Glutamatergic neuron (in vitro differentiated cells): ENCODE measurements at regions not wholly inside any gene's neighbourhood (a gene's known extent, or its start where the extent isn't known, plus 50 kb on each side); places are given as distances from the start of the nearest gene placed in this dataset.

Experiments
- DNase-seq: peaks from one replicate; pipeline ENCODE4 v3.0.0; 2022
- H3K27ac Mint-ChIP-seq: one replicate; pipeline ENCODE4 v1.8.0; 2020; ENCODE audit warnings: mild to moderate bottlenecking, mixed read lengths, inconsistent platforms; ENCODE audit not compliant: unreplicated experiment
- H3K27me3 Mint-ChIP-seq: one replicate; pipeline ENCODE4 v1.8.0; 2020; ENCODE audit warnings: mild to moderate bottlenecking, moderate library complexity, mixed read lengths, inconsistent platforms; ENCODE audit not compliant: unreplicated experiment
- H3K36me3 Mint-ChIP-seq: one replicate; pipeline ENCODE4 v1.8.0; 2020; ENCODE audit warnings: mild to moderate bottlenecking, mixed read lengths, inconsistent platforms; ENCODE audit not compliant: unreplicated experiment
- H3K4me1 Mint-ChIP-seq: one replicate; pipeline ENCODE4 v1.8.0; 2020; ENCODE audit warnings: mild to moderate bottlenecking, low read depth, mixed read lengths, inconsistent platforms; ENCODE audit not compliant: unreplicated experiment
- H3K4me3 Mint-ChIP-seq: one replicate; pipeline ENCODE4 v1.8.0; 2020; ENCODE audit warnings: mild to moderate bottlenecking, mixed read lengths, inconsistent platforms; ENCODE audit not compliant: unreplicated experiment
- H3K9me3 Mint-ChIP-seq: one replicate; pipeline ENCODE4 v1.8.0; 2020; ENCODE audit warnings: mild to moderate bottlenecking, moderate library complexity, mixed read lengths, inconsistent platforms; ENCODE audit not compliant: unreplicated experiment
- TF ChIP-seq, protein P1 (sequence below): fragments of 200-600 bp; sonication (generic); IDR thresholded peaks from one replicate; pipeline ENCODE4 v1.5.0; 2021; ENCODE audit not compliant: partially characterized antibody, unreplicated experiment

DNA sequence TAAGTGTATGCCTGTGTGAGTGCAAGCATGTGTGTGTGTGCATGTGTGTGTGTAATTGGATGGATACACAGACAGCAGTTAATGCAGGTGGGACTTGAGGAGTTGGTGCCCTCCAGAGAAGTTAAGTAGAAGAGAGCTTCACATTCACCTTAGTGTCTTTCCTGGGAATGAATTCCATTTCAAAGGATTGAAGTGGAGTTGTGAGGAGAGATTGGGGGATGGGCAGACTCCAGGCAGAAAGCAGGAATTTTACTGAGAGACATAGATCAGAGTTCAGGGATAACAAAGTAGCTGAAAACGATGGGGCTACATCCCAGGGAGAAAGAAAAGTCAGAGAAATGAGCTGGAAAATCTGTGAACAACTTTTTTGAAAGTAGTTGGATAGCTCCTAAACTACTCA lies 464.4 kb downstream of the TCERG1L start:
- DNase-seq: no peak
- H3K36me3 Mint-ChIP-seq: no peaks in the 10 kb centered on the region
- H3K27me3 Mint-ChIP-seq: peaks cover 2% of the 10 kb centered on the region

DNA sequence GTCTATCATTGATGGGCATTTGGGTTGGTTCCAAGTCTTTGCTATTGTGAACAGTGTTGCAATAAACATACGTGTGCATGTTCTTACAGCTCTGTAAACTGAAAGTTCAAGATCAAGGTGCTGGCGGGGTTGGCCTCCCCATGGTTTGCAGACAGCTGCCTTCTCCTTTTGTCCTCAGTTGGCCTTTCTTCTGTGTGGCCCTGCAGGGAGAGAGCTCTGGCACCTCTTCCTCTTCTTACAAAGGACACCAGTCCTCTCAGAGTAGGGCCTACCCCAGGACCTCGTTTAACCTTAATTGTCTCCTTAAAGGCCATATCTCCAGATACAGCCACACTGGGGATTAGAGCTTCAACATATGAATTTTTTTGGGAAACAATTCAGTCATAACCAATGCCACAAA lies 462.7 kb downstream of the TCERG1L start:
- Mint-ChIP-seq H3K4me1 (peaks cover 3% of the 10 kb centered on the region), H3K36me3 (no peaks in the 10 kb centered on the region), H3K9me3 (peaks cover 1% of the 10 kb centered on the region), H3K27me3 (peaks cover 2% of the 10 kb centered on the region), H3K27ac (no peak overlapping the region), H3K4me3 (no peak overlapping the region)
- TF ChIP-seq, protein P1, sequence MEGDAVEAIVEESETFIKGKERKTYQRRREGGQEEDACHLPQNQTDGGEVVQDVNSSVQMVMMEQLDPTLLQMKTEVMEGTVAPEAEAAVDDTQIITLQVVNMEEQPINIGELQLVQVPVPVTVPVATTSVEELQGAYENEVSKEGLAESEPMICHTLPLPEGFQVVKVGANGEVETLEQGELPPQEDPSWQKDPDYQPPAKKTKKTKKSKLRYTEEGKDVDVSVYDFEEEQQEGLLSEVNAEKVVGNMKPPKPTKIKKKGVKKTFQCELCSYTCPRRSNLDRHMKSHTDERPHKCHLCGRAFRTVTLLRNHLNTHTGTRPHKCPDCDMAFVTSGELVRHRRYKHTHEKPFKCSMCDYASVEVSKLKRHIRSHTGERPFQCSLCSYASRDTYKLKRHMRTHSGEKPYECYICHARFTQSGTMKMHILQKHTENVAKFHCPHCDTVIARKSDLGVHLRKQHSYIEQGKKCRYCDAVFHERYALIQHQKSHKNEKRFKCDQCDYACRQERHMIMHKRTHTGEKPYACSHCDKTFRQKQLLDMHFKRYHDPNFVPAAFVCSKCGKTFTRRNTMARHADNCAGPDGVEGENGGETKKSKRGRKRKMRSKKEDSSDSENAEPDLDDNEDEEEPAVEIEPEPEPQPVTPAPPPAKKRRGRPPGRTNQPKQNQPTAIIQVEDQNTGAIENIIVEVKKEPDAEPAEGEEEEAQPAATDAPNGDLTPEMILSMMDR: no peak
- DNase-seq: no peak

More for the DNA sequence above, 464.4 kb downstream of the TCERG1L start:
- TF ChIP-seq, protein P1: no peak
- H3K27ac Mint-ChIP-seq: no peak overlapping the region
- peaks cover 1% of the 10 kb centered on the region for H3K9me3 Mint-ChIP-seq
- no peak overlapping the region for H3K4me3 Mint-ChIP-seq
- H3K4me1 Mint-ChIP-seq: peaks cover 3% of the 10 kb centered on the region

GRCh38 chr10:130854151-130854550 lies 457.4 kb downstream of the TCERG1L start:
- Mint-ChIP-seq H3K4me1 (no peaks in the 10 kb centered on the region), H3K4me3 (no peak overlapping the region), H3K27ac (no peak overlapping the region), H3K27me3 (no peaks in the 10 kb centered on the region), H3K9me3 (peaks cover 6% of the 10 kb centered on the region), H3K36me3 (peaks cover 10% of the 10 kb centered on the region)
- TF ChIP-seq, protein P1: no peak
- no peak for DNase-seq

DNA sequence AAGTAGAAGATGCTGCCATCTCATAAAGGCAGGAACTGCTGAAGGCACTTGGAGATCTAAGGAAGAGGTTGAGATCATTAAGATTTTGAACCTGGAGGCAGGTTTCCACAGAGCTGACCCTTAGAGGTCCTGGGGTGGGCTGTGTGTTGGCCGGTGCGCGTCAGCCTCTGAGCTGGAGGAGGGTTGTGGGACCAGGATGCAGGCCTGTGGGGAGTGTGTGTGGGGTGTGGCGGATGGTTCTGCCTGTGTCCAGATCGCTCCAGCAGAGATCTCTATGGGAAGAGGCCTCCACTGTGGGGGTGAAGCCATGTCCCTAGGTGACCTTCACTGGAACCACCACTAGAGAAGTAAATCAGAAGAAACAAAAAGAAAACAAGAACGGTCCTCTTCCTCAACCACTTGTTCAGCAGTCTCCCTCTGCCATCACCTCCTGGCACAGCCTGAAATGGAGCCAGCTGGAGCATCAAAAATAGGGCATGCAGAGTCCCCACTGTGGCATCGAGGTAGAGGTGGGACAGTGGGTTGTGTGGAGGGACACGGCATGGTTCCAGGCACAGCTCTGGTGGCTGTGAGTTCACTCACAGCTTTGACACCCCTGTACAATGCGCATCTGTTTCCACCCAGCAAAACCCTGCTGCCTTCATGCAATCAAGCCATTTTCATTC lies 453.8 kb downstream of the TCERG1L start:
- H3K27me3 Mint-ChIP-seq: peaks cover 1% of the 10 kb centered on the region
- H3K36me3 Mint-ChIP-seq: peaks cover 14% of the 10 kb centered on the region
- TF ChIP-seq, protein P1: no peak
- no peak overlapping the region for H3K4me3 Mint-ChIP-seq
- no peaks in the 10 kb centered on the region for H3K4me1 Mint-ChIP-seq
- H3K9me3 Mint-ChIP-seq: peaks cover 10% of the 10 kb centered on the region
- DNase-seq: no peak
- no peak overlapping the region for H3K27ac Mint-ChIP-seq

DNA sequence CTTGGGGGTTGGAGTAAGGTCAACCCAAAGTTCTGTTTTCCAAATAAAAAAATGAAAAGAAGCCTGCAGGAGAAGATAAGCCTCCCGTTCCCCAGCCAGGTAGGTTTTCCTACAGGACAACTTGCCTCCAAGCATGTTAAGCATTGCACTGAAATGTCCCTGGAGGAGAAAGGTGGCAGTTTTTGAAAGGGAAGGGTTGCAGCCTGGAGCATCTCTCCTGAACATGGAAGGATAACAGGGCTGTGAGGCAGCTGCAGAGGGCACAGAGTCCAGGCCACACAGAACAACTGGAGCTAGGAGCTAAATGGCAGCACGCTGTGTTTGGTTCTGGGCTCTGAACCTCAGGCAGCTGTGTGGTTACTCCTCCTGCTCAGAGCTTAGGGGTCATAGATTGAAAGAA lies 452.9 kb downstream of the TCERG1L start:
- DNase-seq: no peak
- TF ChIP-seq, protein P1: no peak
- H3K27me3 Mint-ChIP-seq: peaks cover 1% of the 10 kb centered on the region
- H3K4me3 Mint-ChIP-seq: no peak overlapping the region
- H3K4me1 Mint-ChIP-seq: no peaks in the 10 kb centered on the region
- no peak overlapping the region for H3K27ac Mint-ChIP-seq
- peaks cover 10% of the 10 kb centered on the region for H3K9me3 Mint-ChIP-seq
- peaks cover 14% of the 10 kb centered on the region for H3K36me3 Mint-ChIP-seq
